Transverse colon (tissue), 4 donors: ENCODE measurements at regions not wholly inside any gene's neighbourhood (a gene's known extent, or its start where the extent isn't known, plus 50 kb on each side); places are given as distances from the start of the nearest gene placed in this dataset.

ENCODE experiments used
- CTCF ChIP-seq, 5 experiments: fragments of 200-600 bp in 3 of 5; fragments of 450-650 bp in 2 of 5; sonication (generic) in 3 of 5; IDR thresholded peaks; 1 replicate in 2 of 5; 2 replicates in 3 of 5; pipeline ENCODE4 v1.5.1; 2016 to 2017; ENCODE audit warnings: antibody characterized with exemption in 5 of 5, inconsistent platforms in 3 of 5, mild to moderate bottlenecking in 2 of 5, moderate library complexity in 1 of 5
- POLR2A ChIP-seq: fragments of 450-650 bp; IDR thresholded peaks from one replicate; pipeline ENCODE4 v1.6.1; 2016; ENCODE audit warnings: antibody characterized with exemption, mild to moderate bottlenecking, moderate library complexity
- POLR2AphosphoS5 ChIP-seq, 3 donors: sonication (generic); formaldehyde crosslinking; IDR thresholded peaks; one replicate each; pipeline ENCODE4 v1.6.1; 2016; ENCODE audit warnings: antibody characterized with exemption in 3 of 3

- TF ChIP-seq CTCF (IDR thresholded peaks at IDR 0.05) (no peak), POLR2AphosphoS5 (IDR thresholded peaks at IDR 0.05) (no peak), POLR2A (no peak)
These were observed 824.3 kb upstream of the ZEB2 start for GRCh38 chr2:145344076-145344724.
